ENCODE measurements at regions not wholly inside any gene's neighbourhood (a gene's known extent, or its start where the extent isn't known, plus 50 kb on each side); places are given as distances from the start of the nearest gene placed in this dataset.
A peak's percentile ranks its signal among the peaks of the same experiment; 100 is the strongest.

DNA sequence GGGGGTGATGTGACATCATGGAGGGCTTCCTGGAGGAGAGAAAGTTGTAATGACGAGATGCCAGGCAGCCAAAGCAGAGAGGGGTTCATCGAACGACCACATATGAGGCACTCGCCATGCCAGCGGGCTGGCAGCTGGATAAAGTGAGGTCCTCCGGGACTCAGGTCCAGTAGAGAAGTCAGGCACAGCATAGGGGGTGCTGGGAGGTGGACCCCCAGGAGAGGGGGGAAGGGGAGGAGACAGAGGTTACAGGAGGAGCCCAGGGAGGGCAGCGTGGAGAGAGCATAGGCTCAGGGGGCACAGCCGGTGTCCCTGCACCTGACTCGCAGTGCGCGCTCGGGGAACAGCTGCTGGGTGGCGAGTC lies 174.7 kb downstream of the BMP7 start:
- DNase-seq (ENCODE audit: low read depth in 2 of 3, low spot score in 2 of 3), result no peak

DNA sequence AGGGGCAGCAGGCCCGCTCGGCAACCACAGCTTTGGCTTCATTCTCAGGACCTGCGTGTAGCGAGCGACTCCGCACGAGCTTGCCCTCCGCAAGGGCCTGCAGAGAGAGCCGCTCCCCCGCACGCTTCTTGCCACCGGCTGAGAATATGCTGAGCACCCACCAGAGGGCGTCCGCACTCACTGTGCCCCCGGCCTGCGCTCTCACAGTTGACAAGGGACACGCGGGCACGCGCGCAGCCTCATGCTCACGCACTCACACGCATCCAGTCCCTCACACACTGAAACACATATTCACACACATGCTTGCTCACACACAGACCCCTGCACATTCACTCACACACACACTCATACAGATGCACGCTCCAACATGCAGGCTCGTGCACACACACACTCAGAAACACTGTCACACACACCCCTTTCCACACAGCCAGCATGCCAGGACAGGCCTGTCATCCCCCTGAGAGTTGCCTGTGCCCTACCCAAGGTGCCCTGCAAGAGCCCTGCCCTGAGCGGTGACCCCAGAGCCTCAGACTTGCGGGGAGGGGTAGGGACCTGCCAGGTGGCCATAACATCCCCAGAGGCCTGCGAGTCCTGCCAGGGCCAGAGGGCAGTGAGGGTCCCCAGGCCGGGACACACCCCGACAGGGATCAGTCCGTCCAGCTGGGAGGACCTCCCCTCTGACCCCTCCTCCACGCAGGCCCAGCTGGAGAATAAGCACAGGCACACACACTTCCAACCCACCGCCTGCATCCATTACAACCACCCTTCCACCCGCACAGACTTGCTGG lies 174.1 kb downstream of the BMP7 start:
- DNase-seq (ENCODE audit: low read depth in 2 of 3, low spot score in 2 of 3), result peak in 2 of 3 donors; percentile 63 to 73

DNA sequence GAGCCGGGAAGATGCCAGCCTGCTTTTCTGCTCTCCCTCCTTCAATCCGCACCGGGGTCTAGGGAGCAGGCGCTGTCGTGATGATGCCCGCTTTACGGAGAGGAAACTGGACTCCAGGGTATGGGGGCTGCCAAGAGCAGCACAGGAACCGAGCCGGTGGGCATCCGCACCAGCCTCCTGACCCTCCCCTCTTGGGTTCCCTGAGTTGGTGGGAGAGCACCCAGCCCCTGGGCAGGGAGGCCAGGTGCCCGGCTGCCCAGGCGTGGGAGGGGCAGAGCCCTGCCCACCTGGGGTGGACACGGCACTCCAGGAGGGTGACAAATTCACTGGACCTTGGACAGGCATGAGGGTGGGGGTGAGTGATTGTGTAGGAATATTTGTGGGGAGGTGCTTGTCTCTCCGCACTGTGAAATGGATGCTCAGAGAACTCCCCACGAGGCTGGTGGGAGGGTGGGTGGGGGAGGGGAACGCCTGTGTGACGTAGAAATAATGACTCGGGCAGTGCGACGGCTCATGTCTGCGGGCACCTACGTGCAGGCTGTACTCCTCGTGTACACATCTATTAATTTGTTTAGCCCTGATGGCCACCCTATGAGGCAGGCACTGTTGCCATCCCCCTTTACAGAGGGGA lies 173.4 kb downstream of the BMP7 start:
- no peak for DNase-seq (ENCODE audit: low read depth in 2 of 3, low spot score in 2 of 3)

DNA sequence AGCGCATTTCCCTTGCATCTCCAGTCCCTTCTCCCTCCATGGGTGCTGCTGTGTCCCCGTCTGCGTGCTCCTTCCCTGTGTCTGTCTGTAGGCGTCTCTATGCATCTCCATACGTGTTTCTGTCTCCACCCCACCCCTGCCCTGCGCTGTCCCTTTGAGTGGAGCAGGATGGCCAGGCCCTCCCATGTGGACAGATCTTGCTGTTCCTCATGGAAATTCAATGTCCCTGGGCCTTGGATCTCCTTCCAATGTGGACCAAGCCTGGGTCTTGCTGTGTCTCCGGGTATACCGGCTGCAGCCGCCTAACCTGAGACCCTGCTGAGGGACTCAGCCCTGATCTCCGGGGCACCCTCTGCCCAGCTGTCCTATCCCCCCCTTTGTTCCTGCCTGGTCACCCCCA lies 172.7 kb downstream of the BMP7 start:
- DNase-seq (ENCODE audit: low read depth in 2 of 3, low spot score in 2 of 3), result no peak

DNA sequence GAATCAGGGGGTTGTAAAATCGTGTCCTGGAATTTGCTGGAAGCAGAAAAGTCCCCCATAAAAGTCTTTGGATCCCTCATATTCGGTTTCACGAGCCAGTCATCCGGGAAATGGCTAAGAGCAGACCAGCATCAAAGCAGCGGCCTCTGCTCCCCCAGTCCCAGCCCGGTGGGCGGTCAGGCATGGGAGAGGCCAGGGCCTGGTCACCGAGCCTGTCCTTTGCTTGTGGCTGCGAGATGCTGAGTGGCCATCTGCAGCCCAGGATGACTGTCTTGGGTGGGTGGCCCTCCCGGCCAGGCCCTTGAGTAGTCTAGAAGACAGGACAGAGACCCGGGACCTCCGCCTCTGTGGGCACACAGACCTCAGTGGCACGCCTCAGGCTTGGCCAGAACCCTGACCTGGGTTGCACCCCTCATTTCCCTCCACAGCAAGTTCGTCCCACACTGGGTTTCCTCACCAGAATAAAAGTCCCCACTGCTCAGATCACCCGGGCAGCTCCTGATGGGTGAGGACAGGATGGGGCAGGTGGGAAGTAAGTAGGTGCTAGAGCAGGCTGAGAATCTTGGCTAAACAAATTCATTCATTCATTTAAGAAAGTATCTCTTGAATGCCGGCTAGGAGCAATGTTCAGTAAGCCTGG lies 172.1 kb downstream of the BMP7 start:
- DNase-seq (ENCODE audit: low read depth in 2 of 3, low spot score in 2 of 3), result no peak

DNA sequence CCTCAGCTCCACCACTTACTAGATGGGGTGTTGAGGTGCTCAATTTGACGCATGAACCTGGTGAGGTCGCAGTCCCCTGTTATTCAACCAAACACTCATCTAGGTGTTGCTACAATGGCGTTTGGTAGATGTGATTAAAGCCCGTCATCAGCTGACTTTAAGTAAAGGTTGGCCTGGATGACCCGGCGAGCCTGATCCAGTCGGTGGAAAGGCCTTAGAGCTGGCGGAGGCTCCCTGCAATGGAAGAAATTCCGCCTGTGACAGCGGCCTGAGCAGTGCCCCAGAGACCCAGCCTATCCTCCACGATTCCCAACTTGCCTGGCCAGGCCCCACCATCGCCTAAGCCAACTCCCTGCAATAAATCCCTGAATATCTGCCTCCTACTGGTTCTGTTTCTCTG lies 171.4 kb downstream of the BMP7 start:
- DNase-seq (ENCODE audit: low read depth in 2 of 3, low spot score in 2 of 3), result no peak

DNA sequence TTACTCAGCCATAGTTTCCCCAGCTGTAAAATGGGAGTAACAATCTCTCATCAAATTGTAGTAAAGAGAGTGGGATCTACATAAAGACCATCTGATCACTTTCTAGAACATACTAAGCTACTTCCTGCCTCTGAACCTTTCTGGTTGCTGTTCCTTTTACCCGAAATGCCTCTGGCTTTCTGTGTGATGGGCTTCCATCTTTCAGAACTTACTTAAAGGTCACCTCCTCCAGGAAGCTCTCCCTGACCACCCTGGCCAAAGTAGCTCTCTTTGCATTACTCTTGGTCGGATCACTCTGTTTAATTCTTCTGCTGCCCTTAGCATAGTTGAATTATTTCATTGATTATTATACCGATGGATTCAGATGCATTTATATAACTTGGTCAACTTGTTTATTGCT lies 171.0 kb downstream of the BMP7 start:
- DNase-seq (ENCODE audit: low read depth in 2 of 3, low spot score in 2 of 3), result no peak

DNA sequence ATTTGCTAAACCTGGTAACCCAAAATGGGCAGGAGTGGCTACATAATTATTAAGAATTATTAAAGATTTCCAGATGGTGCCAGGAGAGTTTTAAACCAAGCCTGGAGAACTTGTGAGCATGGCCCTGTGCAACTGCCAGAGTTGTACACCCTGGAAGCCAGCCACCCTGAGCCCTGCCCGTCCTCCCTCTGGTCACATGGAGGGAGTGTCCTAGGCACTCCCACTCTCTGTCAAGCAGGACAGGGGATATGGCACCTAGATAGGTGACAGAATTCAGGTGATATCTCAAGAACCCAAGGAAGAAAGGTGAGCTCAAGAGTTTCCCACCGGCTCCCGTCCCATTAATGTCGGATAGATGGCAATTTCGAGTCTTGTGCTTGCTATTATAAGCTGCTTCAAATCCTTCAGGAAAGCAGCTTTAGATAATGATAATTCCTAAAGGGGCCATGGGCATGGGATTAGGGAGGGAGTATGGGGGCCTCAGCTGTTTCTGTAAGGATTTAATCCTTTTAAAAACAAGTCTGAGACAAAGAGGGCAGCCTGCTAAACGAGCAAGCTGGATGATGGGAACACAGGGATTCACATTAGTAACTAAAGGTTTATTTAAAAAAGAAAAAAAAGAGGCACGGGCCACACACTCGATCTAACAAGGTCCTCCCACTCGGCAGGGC lies 169.1 kb downstream of the BMP7 start:
- DNase-seq (ENCODE audit: low read depth in 2 of 3, low spot score in 2 of 3), result no peak

DNA sequence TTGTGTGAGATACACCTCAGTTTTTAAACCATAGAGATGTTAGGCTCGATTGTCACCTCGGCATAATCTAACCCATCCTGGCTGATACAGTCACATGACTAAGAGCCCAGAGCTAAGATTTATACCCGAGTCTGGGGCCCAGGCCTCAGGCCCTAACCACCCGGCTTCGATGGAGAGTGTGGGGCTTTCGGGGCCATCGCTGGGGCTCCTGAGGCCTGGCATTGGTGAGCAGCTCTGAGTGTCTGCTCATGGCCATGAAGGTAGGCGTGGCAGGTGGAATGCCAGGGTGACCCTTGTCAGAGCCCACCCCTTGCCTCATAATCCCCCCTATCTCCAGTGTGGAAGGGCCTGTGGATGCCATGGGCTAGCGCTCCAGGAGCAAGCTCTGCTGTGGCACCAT lies 164.3 kb downstream of the BMP7 start:
- no peak for DNase-seq (ENCODE audit: low read depth in 2 of 3, low spot score in 2 of 3)

DNA sequence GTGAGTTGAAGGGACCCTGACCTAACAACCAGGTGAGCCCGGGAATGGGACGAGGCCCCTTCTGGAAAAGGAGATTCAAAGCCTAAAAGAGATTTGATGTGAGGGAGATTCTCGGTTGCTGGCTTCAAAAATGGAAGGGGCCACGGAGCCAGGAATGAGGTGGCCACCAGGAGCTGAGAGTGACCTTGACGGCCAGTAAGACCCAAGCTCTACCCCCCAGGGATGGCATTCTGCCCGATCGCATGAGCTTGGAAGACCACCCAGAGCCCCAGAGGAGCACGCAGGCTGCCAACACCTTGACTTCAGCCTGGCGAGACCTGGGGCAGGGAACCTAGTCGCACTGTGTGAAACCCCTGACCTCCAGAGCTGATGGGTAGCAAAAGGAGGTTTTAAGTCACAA lies 163.9 kb downstream of the BMP7 start:
- DNase-seq (ENCODE audit: low read depth in 2 of 3, low spot score in 2 of 3), result no peak

DNA sequence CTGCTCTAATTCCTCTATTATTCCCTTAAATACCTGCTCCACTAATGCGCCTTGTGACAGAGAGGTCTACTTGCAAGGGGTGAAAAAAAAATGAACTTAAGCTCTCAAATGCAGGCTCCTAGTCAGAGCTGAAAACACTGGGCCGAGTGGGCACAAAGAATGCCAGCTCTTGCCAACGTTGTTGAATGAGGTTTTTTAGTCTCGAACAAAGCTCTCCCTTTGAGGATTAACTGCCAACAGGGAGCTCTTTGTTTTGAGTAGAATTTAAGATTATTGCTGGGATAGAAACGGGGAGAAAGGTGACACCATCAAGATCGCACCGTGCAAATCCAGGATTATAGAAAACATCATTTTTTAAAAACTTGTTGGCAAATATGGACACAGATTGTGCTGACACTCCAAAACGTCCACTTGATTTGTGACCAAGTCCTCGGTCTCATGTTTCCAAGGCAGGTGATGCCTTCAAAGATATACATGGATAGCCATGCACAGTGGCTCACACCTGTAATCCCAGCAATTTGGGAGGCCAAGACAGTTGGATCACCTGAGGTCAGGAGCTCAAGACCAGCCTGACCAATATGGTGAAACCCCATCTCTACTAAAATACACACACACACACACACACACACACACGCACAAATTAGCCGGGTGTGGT lies 163.2 kb downstream of the BMP7 start:
- DNase-seq (ENCODE audit: low read depth in 2 of 3, low spot score in 2 of 3), result no peak

DNA sequence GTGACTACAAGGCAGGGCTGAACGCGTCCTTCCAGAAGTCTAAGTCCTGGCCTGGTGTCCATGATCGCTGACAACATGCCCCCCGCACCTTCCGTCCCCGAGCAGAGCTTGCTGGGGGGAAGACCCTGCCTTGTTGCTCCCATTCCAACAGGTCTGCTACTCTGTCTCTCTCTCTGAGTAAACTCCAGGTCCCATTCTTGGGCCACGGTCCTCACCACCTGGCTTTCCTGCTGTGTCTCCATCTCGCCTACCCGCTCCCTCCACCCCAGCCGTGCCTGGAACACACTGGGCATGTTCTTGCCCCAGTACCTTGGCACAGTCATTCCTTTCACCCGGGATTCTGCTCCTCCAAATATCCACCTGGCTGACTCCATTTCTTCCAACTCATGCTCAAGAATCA lies 162.3 kb downstream of the BMP7 start:
- DNase-seq (ENCODE audit: low read depth in 2 of 3, low spot score in 2 of 3), result no peak

DNA sequence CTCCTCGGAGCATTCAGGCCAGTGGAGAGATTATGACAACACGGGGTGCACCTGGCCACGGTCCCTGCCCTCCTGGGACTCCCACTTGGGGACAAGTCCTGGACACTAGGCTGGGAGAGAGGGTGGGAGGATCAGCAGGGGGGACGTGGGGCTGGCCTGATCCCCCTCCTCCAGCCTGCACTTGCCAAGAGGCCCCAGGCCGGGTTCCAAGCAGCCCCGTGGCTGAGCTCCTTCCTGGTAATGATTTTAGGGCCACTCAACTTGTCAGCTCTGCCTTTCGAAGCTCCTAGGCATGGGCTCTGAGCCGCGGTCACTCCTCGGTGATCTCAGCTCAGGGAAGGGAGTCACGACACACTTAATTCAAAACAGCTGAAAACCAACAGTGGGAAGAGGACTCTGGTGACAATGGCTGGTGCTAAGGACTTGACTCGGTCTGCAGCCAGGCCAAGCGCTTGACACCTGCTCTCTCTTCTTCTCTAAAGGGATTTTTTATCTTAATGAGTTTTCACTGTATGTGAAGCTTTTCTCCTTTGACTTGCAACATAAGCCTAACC lies 161.7 kb downstream of the BMP7 start:
- no peak for DNase-seq (ENCODE audit: low read depth in 2 of 3, low spot score in 2 of 3)

DNA sequence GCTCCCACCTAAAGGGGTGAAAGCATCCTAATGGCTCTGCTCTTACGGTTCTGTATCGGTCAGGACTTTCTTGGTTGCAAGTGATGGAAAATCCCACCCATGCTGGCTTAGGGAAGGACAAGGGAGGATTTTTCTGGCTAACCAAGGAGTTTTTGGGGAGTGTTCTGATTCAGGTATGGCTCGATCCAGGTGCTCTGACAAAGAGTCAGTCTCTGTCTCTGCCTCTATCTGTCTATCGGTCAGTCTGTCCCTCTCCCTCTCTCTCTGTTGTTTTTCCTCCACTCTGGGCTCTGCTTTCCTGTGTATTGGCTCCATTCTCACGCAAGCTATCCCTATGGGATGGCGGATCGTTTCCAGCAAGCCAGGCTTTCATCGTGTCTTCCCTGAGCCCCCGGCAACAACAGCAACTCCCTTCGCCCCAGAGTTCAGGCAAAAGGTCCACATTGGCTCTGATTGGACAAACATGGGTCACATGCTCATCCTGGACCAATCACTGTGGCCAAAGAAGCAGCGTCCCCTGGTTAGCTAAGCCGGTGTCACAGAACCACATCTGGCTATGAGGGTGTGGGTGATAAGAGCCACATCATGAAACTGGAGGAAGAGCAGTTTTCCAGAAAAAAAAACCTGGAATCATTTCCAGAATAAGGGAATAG lies 160.3 kb downstream of the BMP7 start:
- no peak for DNase-seq (ENCODE audit: low read depth in 2 of 3, low spot score in 2 of 3)

DNA sequence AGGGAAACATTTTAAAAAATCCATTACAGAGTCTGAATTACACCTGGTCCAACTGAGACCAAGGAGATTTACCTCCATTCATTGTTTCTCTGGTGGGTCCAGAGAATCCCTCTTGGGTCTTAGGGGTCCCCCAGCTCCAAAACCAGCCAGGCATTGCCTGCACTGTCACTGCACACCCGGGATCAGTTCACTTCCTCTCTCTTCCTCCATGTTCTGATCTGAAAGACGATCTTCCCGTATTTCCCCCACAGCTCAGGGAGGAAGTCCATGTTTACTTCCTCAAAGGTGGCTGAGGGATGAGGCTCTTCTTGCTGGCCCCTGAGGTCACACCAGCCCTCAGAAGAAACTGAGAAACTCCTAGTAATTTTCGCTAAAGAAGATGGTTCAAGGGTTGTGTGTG lies 159.7 kb downstream of the BMP7 start:
- DNase-seq (ENCODE audit: low read depth in 2 of 3, low spot score in 2 of 3), result no peak

DNA sequence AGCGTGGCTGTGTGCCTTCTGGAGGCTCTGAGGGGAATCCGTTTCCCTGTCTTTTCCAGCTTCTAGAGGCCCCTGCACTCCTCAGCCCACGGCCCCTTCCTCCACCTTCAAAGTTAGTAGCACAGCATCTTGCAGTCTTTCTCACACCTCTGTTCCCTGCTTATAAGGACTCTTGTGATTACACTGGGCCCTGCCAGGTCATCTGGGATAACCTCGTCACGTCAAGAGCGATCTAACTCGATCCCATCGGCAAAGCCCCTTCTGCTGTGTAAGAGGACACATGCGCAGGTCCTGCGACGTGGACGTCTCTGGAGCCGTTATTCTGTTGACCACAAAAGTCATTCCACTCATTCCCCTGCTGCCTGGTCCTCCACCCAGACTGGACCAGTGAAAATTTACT lies 159.2 kb downstream of the BMP7 start:
- DNase-seq (ENCODE audit: low read depth in 2 of 3, low spot score in 2 of 3), result no peak

DNA sequence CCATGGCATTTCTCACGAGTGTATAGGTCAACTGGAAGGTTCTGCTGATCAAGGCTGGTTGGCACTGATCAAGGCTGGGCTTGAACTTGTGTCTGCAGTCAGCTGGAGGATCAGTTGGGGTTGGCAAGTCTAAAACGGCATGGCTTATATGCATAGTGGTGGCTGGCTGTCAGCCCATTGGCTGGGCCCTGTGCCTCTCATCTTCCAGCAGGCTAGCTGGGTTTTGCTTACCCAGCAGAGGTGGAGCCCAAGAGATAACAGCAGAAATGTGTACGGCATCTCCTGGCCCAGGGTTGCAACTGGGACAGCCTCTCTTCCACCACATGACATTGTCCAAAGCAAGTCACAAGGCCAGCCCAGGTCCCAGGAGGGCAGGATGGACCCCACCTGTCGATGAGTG lies 158.2 kb downstream of the BMP7 start:
- no peak for DNase-seq (ENCODE audit: low read depth in 2 of 3, low spot score in 2 of 3)

DNA sequence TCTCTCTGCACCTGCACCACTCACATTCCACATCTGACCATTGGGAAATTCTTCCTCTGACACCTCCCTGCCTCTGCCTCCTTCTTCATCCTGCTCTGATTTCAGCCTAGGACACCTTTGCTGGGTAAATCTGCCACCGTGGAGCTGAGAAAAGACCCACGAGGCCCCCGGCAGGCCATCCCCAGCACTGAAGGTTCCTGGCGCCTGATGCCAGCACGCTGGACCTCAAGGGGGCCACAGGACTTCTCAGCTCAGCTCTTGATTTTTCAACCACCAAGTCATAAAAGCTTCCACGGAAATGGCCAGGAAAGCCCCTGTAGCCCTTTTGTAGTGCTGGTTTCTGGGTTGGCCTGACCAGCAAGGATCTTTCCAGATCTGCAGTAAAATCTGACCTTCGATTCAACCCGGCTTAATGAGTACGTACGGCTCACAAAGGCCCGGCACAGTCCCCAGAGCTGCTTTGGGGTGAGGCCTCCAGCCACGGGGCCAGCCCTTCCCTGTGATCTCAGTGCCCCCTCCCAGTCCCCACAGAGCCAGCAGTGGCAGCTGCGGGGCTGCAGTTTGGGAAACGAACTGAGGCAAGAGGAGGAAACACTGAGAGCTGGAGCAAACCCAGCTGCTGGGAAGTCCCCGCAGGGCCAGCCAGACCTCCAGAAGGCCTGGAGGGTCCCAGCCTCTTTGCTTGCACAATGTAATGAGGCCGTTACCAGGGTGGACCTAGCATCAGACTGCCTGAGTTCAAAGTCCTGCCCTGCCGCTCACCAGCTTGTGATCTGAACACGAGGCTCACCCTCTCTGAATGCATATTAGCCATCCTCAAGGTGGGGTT lies 157.5 kb downstream of the BMP7 start:
- DNase-seq (ENCODE audit: low read depth in 2 of 3, low spot score in 2 of 3), result no peak

DNA sequence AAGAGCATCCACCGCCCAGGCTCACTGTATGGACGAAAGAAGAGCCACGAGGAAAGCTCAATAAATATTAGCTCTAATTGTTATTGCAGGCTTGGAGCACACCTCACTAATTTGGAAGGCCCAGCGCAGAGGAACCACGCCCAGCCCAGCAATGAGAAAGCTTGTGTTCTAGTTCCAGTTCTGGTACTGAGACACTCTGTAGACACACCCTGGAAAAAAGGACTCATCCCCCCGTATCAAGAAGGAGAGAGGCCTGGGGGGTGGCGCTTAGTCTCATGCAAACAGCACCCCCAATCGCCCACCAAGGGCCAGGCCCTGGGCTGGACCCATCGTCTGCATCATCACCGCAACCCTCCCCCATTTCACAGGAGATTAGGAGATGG lies 156.9 kb downstream of the BMP7 start:
- no peak for DNase-seq (ENCODE audit: low read depth in 2 of 3, low spot score in 2 of 3)
